Endothelial cell of hepatic sinusoid (primary cell): ENCODE measurements at regions not wholly inside any gene's neighbourhood (a gene's known extent, or its start where the extent isn't known, plus 50 kb on each side); places are given as distances from the start of the nearest gene placed in this dataset.

Source experiments
- in situ Hi-C: cut with HindIII; loops from 2 replicates; pipeline ENCODE4 v1.10.0; 2017; ENCODE audit warnings: low sequenced_read_pairs

DNA sequence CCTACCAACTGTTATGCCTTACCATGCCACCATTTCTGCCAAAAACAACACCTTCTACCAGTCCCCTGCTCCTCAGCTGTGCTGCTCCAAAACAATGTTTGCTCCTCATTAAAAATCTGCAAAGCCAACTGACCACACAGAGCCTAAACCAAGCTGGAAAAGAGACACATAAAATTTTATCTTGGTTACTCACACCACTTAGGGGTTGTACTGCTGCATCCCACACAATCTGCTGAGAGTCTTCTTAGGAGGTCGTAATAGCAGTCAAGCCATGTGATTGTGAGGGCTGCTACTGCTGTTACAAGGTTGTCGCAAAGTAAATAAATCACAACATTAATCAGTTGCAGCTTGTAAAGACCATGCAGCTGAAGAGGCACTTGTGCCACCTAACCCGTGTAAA, 607.4 kb upstream of the FAM241A start:
- in situ Hi-C loops: no loop called here

DNA sequence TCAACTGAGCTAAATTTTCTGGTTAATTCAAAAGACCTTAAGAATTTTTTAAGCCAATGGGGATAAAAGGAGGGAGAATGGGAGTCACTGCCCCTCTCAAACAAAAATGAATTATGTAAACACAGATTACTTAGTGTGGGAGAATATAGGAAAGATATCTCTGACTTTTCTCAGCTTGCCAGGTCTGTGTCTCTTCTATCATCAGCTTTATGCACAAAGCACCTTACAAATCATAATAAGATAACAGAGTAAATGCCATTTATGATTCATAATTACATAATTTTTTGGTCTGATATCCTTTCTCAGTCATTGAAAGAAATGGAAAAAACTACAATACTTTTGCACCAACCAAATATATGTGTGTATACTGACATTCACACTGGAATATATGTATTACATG, 604.6 kb upstream of the FAM241A start:
- in situ Hi-C loops: no loop called here

DNA sequence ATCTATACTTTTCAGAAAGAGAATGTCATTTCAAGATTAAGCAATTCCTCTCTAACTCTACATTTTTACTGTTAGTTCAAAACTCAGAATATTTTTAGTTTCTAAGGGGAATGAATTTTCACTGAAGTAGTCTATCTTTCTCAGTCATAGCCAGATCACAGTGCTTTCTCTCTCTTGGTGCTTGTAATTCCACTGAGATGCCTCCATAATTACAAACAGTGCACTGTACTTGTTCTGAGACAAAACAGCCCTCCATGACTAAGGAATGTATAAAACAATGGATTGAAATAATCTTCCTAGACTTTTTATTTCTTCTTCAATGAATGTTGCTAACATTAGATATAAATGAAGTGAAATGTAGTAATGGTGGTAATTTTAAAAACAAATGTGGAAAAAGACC, 603.2 kb upstream of the FAM241A start:
- in situ Hi-C loops: no loop called here

DNA sequence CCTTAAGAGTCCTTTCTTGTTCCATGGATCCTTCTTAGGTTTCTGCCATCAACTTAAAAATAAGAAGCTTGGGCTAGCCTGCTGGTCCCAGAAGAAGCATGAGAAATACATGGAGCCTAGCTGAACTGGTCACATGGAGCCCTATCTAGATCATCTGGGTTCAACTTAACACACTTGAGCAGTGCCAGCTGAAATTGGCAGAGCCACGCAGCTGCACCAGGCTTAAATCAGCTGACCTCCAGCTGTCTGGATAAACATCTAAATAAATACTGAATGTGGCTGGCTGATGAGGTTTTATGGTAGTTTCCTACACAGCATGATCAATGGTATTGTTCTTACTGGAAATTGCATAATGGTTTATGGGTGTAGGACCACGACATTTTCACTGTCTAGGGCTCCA, 598.4 kb upstream of the FAM241A start:
- in situ Hi-C loops: no loop called here

DNA sequence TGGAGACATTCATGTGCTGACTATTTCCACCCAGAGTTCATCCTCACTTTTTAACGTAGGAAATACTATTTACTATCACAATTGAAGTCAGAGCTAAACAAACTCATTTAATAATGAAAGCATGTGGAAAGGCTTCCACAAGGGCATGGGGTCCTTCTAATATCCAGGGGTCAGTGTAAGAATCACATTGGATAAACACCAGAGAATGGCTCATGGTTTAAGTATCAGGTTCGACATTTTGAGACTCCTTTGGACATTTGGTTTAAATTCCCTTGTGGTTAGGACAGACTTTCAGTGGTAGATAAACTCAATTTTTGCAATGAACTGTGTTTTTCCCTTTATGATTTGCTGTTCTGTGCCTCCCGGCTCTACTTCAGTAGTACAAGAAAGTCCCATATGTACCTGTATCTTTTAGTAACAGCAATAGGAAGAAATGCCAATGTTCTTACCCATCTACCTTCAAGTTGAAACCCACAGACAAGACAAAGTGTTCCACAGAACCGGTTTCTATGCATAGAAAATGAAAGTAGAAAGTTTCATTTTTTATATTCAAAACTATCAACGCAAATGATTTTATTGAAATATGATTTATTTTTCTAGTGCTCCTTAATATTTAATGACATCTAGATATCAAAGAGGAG, 589.0 kb upstream of the FAM241A start:
- in situ Hi-C loops: no loop called here

DNA sequence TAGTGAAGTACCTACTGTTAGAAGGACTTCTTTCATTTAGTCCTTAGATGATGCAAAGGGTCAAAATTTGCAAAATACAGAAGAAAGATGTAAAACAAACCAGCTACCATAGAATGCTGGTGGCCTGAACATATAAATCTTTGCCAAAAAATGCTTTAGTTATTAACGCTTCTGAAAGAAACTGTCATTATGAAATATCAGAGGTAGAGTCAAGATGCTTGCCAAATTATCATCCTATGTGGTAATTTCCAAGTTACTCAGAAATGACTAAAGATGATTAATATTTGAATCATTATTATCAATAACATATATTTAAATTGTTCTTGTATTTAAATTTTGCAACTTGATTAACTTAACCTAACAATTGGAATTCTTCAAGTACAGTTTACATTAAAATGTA, 588.4 kb upstream of the FAM241A start:
- in situ Hi-C loops: no loop called here

DNA sequence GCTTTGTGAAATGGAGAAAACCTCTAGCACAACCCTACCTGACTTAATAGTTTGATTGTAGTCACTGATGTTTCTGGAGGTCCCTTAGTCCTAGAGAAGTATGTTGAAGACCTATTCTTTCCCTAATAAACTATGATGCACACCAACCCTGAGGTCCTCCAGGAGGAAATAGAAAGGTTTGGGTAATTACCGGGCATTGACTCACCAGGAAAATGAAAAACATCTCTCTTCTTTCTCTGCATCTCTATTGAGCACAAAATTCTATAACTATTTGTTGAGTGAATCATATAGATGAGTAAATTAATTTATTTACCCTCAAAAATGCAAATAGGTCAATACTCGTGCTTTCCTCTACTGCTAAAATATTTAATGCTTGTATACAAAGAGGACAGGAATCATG, 582.4 kb upstream of the FAM241A start:
- in situ Hi-C loops: no loop called here

DNA sequence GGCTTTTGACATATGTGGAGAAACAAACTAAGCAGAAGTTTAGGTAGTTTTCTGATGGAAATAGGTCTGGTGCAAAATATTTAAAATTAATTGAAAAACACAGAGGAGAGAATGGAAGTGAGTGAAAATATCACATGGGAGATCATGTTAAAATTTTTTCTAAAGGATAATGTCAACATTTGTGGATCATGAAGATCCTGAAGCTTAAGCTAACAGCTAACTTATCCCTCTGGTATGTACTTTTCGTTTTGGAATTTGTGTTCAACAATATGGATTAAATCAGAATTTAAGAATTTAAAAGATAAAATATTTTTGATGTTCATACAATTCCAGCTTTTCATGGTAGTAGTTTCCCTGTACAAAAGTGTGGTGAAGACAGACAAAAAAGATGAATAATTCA, 572.8 kb upstream of the FAM241A start:
- in situ Hi-C loops: no loop called here

DNA sequence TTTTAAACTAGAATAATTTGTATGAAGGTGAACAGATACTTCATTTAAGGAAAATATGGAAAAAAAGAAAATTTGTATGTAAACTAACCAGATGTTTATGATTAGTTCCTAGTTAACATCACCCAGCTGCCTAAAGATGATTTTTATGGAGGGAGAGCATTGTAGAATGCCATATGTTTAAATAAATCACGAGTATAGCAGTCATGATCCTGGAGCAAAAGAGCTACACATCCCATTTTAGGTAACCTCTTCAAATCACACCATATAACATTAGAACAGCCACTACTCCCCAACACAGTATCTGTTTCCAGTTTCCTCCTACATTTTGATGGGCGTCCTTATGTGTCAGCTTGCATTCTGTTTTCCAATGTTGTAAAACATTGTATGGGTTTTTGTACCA, 571.9 kb upstream of the FAM241A start:
- in situ Hi-C loops: no loop called here

DNA sequence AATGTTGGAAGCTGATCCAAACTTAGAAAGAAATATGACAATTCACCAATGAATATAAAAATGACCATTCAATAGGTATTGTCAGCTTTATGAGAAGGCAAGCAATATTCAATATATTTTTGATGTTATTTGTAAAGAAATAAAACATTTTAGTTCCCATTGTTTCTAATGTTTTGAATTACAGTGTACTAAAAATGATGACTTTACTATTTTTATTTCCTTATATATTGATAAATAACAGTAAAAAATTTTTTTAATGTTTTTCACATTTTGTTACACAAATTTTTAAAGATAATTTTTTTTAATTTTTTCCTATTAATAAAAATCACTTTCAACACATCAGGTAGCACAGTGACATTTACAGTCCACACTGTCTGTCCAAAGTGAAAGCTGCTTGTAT, 565.5 kb upstream of the FAM241A start:
- in situ Hi-C loops: no loop called here

DNA sequence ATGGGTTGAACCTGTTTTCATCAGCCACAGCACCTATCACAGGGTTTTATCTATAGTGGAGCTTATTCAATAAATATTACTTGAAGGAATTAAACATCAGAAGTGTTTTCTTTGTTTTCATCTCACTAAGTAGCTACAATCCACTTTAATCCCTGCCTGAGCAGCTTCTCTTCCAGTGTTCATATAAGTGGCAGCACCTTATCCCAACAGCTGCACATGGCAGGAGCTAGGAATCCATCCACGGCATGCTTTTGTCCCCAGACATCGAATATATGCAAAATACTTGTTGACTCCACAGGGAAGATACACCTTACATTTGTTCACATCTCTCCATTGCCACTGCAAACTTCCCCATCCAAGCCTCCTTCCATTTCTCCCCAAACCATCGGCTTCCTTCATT, 549.8 kb upstream of the FAM241A start:
- in situ Hi-C loops: no loop called here

DNA sequence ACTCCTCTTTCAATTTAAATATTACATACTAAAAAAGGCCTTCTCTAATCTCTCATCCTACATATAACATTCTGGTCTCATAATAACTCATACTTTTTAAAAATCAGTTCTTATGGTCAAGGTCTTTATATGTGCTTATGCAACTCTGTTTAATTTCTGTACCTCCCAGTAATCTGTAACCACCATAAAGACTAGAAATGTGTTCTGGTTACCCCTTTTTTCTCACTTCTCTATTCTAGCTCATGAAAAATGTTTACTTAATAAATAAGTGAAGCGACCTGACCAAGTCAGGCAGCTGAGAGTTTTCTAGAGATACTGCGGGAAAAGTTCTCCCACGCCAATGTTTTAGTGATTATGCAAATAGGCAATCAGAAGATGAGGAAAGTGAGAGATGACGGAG, 548.8 kb upstream of the FAM241A start:
- in situ Hi-C loops: no loop called here

DNA sequence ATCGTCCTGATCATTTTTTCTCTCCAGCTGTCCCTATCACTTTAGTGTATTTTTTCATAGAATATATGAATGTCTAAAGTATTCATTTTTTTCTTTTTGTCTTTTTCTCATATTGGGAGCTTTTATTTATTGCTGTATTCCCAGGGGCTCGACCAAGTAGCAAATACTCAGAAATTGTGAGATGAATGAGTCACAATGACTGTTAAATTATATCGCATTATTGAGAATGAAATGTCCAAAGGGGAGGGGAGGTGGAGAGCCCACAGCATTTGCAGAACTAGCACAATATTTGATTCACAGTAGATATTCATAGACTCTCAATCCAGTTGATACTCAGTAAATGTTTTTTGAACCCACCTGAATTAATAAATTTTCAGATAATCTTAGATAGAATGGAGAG, 543.6 kb upstream of the FAM241A start:
- in situ Hi-C loops: no loop called here

DNA sequence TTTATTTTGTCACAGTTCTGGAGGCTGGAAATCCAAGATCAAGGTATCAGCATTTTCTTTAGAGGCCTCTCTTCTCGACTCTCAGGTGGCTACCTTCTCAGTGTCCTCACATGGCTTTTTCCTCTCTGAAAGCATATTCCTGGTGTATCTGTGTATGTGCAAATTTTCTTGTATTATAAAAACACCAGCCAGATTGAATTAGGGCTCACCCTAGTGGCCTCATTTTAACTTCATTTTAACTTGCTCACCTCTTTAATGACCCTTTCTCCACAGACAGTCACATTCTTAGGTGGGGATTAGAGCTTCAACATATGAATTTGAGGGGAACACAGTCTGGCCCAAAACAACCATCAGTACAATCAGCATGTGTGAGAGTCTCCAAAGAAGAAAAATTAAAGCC, 542.4 kb upstream of the FAM241A start:
- in situ Hi-C loops: no loop called here

DNA sequence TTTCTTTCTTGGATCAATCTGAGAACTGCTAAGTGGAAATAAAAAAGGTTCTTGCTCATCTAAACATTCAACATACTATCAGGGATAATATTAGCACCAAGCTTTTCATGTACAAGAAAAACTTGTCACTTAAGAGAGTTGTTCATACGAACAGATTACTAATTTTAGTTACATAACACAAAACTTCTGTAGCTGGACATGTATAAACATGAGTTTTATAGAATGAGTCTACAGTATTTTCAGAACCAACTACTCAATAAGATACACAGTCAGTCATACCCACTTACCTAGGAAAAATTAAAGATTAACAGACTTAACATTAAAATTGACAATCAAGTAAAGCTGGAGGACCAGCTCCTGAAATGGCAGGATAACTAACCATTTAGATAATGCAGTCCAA, 540.1 kb upstream of the FAM241A start:
- in situ Hi-C loops: no loop called here

DNA sequence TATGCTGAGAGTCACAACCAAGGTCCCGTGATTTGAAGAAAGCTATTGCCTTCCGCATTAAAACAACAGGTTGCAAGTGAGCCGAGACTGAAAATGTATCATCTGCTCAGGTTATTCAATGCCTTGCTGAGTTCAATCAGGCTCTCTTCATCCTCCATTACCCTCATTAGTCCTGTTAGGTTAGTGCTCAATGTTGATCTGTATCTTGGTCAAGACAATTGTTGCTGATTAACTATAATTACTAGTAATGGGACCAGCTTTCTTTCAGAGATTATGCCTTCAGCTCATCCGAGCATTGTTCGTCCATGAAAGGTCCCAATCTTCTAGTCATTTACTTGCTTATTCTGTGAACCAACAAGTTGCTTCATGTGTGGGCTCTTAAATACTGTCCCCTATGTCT, 534.6 kb upstream of the FAM241A start:
- in situ Hi-C loops: no loop called here

DNA sequence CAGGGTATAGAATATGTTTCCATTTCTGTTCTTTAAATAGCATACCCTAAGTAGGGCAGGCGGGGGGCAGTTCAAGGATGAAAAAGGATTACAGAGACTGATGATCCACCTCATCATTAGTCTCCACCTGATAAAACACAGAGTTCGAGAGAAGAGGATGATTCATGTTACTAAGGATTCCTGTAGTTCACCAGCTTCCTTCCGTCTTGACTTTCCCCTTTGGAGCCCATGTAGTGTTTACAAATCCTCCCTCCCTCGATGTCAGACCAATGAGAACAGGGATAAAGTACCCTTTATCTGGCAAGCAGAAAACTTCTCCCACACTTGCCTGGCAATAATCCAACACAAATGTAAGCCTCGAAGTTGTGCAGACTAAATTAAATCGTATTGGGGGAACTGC, 526.3 kb upstream of the FAM241A start:
- in situ Hi-C loops: no loop called here

DNA sequence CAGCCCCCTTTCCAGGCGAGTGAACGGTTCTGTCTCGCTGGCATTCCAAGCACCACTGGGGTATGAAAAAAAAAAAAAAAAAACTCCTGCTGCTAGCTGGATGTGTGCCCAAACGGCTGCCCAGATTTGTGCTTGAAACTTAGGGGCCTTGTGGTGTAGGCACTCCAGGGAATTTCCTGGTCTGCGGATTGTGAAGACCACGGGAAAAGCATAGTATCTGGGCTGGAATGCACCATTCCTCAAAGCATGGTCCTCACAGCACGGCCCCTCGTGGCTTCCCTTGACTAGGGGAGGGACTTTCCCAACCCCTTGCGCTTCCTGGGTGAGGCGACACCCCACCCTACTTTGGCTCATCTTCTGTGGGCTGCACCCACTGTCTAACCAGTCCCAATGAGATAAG, 516.8 kb upstream of the FAM241A start:
- in situ Hi-C loops: no loop called here

DNA sequence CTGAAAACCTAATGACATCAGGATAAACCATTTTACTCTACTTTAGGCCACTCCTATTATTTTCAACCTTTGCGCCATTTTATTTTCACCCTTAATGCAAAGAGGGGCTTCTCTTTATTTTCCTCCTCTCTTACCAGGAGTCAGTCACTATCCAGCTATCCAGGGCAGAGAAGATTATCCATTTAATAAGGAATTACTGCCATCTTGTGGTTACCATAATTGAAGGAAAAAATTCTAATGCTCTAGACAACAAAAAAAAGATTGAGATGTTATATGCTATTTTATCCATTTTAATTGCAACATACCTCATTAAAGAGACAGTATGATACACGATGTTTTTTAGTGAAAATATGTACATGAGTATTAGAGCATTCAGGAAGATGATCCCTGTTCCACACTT, 514.5 kb upstream of the FAM241A start:
- in situ Hi-C loops: no loop called here

DNA sequence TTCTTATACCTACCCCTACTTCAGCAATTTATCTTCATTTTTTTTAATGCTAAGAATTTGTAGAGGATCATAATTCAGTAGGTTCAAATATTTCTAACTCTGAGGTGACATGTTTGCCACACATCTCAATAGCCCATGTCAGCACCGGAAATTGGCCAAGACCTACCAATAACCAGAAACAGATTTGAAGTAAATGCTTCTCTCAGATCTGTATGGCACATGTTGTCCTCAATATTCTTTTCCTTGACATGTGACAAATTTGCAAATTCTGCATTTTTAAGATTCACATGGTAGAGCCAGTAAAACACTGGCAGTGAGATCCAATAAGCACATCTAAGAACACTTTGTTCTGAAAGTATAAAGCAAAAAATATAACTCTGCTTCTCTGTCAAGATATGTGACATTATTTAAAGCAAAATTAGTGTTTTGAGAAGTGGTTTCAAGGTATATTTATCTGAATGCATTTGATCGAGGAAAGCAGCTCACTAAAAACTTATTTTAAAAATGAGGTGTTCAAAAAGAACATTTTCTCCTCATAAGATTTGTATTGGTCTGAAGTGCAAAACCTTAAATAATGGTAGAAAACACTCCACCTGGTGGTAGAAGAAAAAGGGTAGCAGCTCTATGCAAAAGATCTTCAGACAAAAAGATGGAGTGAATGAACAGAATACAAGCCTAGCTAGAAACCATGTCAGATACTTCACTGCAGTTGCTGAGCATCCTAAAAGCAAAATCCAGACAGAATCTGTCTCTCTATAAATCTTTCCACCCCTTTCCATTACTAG, 513.8 kb upstream of the FAM241A start:
- in situ Hi-C loops: no loop called here

DNA sequence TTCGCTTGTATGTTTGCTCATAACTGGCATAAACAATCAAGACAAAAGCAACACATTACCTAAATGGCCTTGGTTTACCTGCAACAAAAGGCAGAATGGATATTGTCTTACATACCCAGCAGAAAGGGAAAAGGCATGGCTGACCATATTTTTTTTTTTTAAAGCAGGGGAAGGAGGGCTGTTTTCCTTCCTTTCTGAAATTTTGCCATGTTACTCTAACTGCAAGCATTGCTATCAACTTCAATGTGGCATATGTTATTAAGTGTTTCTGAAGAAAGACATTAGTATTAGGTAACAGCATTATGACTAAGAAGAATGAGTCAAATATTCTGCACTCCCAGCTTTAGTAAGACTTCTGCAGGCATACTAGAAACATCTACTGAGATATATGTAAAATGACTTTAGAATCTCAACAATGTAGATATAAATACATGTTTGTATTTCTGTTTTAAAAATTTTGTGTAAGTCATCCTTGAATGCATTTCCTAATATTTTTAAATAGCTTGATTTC, 512.6 kb upstream of the FAM241A start:
- in situ Hi-C loops: no loop called here

DNA sequence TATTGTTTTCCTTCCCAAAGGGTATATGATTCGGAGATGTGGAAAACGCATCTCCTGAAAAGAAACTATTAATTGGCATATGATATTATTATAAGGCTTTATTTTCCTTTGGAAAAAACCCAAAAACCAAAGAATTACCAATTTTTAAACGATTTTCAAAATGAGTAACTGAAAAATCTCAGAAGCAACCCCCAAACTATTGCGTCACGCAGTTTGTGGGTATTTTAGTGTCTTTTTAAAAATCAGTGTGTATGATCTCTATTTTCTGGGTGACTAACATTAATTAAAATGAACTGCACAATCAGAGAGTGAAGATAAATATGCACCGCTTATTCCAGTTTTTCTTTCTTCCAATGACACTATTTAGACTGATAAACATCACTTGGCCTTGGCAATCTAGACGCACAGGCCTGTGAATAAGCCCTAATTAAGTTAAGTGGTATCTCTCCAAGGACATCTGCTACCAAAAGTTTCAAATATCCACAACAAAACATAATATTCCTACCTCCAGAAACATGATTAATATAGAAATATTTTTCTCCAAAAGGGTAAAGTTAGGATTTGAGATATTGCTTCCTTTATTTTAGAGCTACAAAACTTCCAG, 511.5 kb upstream of the FAM241A start:
- in situ Hi-C loops: no loop called here
